ENCODE measurements at regions not wholly inside any gene's neighbourhood (a gene's known extent, or its start where the extent isn't known, plus 50 kb on each side); places are given as distances from the start of the nearest gene placed in this dataset.

- Histone ChIP-seq H3K9me3 (ENCODE audit: control insufficient read depth, insufficient read depth, low read length) (no peaks in the 10 kb centered on the region), H3K36me3 (ENCODE audit: control insufficient read depth, insufficient read depth, low read length) (no peaks in the 10 kb centered on the region), H3K4me3 (ENCODE audit: low read depth, low read length) (no peak overlapping the region), H3K27ac (ENCODE audit: low read depth, low read length) (no peak overlapping the region), H3K4me1 (ENCODE audit: control insufficient read depth, insufficient read depth, low read length) (no peaks in the 10 kb centered on the region), H3K27me3 (ENCODE audit: control insufficient read depth, insufficient read depth, low read length) (no peaks in the 10 kb centered on the region)
- no CpG with 5 or more reads among the region's 1 CpG for WGBS (ENCODE audit: insufficient coverage)
- no peak for DNase-seq (ENCODE audit: low read depth in 4 of 6, low spot score in 6 of 6)
Measured at GRCh38 chr11:128372977-128373376, 214.4 kb downstream of the ETS1 start.

GRCh38 chr11:128367573-128367972 lies 219.8 kb downstream of the ETS1 start:
- DNase-seq (ENCODE audit: low read depth in 4 of 6, low spot score in 6 of 6) = no peak
- WGBS (ENCODE audit: insufficient coverage) = 83% methylated on average over 7 of the region's 10 CpGs

GRCh38 chr11:128365044-128365443 lies 222.3 kb downstream of the ETS1 start:
- Histone ChIP-seq H3K27me3 (ENCODE audit: control insufficient read depth, insufficient read depth, low read length) (no peaks in the 10 kb centered on the region), H3K27ac (ENCODE audit: low read depth, low read length) (no peak overlapping the region), H3K4me3 (ENCODE audit: low read depth, low read length) (no peak overlapping the region), H3K9me3 (ENCODE audit: control insufficient read depth, insufficient read depth, low read length) (no peaks in the 10 kb centered on the region), H3K4me1 (ENCODE audit: control insufficient read depth, insufficient read depth, low read length) (peaks cover 3% of the 10 kb centered on the region), H3K36me3 (ENCODE audit: control insufficient read depth, insufficient read depth, low read length) (no peaks in the 10 kb centered on the region)
- DNase-seq (ENCODE audit: low read depth in 4 of 6, low spot score in 6 of 6) = peak in 1 of 6 donors; percentile 45
- no CpG with 5 or more reads among the region's 3 CpGs for WGBS (ENCODE audit: insufficient coverage)

More at GRCh38 chr11:128367573-128367972, 219.8 kb downstream of the ETS1 start:
- no peak overlapping the region for H3K27ac ChIP-seq (ENCODE audit: low read depth, low read length)
- no peaks in the 10 kb centered on the region for H3K27me3 ChIP-seq (ENCODE audit: control insufficient read depth, insufficient read depth, low read length)
- H3K9me3 ChIP-seq (ENCODE audit: control insufficient read depth, insufficient read depth, low read length) = no peaks in the 10 kb centered on the region
- no peak overlapping the region for H3K4me3 ChIP-seq (ENCODE audit: low read depth, low read length)
- no peaks in the 10 kb centered on the region for H3K4me1 ChIP-seq (ENCODE audit: control insufficient read depth, insufficient read depth, low read length)
- no peaks in the 10 kb centered on the region for H3K36me3 ChIP-seq (ENCODE audit: control insufficient read depth, insufficient read depth, low read length)

GRCh38 chr11:128361451-128362020 lies 225.8 kb downstream of the ETS1 start:
- WGBS (ENCODE audit: insufficient coverage) = 81% methylated on average over 7 of the region's 8 CpGs
- H3K27ac ChIP-seq (ENCODE audit: low read depth, low read length) = no peak overlapping the region
- H3K27me3 ChIP-seq (ENCODE audit: control insufficient read depth, insufficient read depth, low read length) = no peaks in the 10 kb centered on the region
- H3K4me1 ChIP-seq (ENCODE audit: control insufficient read depth, insufficient read depth, low read length) = peaks cover 3% of the 10 kb centered on the region
- no peaks in the 10 kb centered on the region for H3K36me3 ChIP-seq (ENCODE audit: control insufficient read depth, insufficient read depth, low read length)
- H3K4me3 ChIP-seq (ENCODE audit: low read depth, low read length) = no peak overlapping the region
- peak in 2 of 6 donors; percentile 34 to 59 for DNase-seq (ENCODE audit: low read depth in 4 of 6, low spot score in 6 of 6)
- no peaks in the 10 kb centered on the region for H3K9me3 ChIP-seq (ENCODE audit: control insufficient read depth, insufficient read depth, low read length)

- H3K27ac ChIP-seq (ENCODE audit: low read depth, low read length) = no peak overlapping the region
- no peak for DNase-seq (ENCODE audit: low read depth in 4 of 6, low spot score in 6 of 6)
- 100% methylated on average over 2 of the region's 3 CpGs for whole genome bisulfite sequencing (ENCODE audit: insufficient coverage)
Measured at GRCh38 chr11:128359515-128359914, 227.8 kb downstream of the ETS1 start.

GRCh38 chr11:128357073-128357472 lies 230.3 kb downstream of the ETS1 start:
- no peak overlapping the region for H3K4me3 ChIP-seq (ENCODE audit: low read depth, low read length)
- peak in 1 of 6 donors; percentile 43 for DNase-seq (ENCODE audit: low read depth in 4 of 6, low spot score in 6 of 6)

More at GRCh38 chr11:128359515-128359914, 227.8 kb downstream of the ETS1 start:
- Histone ChIP-seq H3K4me3 (ENCODE audit: low read depth, low read length) (no peak overlapping the region), H3K36me3 (ENCODE audit: control insufficient read depth, insufficient read depth, low read length) (no peaks in the 10 kb centered on the region), H3K27me3 (ENCODE audit: control insufficient read depth, insufficient read depth, low read length) (no peaks in the 10 kb centered on the region), H3K9me3 (ENCODE audit: control insufficient read depth, insufficient read depth, low read length) (no peaks in the 10 kb centered on the region), H3K4me1 (ENCODE audit: control insufficient read depth, insufficient read depth, low read length) (peaks cover 3% of the 10 kb centered on the region)

GRCh38 chr11:128355558-128355957 lies 231.8 kb downstream of the ETS1 start:
- Histone ChIP-seq H3K4me3 (ENCODE audit: low read depth, low read length) (no peak overlapping the region), H3K36me3 (ENCODE audit: control insufficient read depth, insufficient read depth, low read length) (no peaks in the 10 kb centered on the region), H3K9me3 (ENCODE audit: control insufficient read depth, insufficient read depth, low read length) (no peaks in the 10 kb centered on the region), H3K27ac (ENCODE audit: low read depth, low read length) (no peak overlapping the region), H3K27me3 (ENCODE audit: control insufficient read depth, insufficient read depth, low read length) (no peaks in the 10 kb centered on the region), H3K4me1 (ENCODE audit: control insufficient read depth, insufficient read depth, low read length) (no peaks in the 10 kb centered on the region)
- 100% methylated on average over 1 of the region's 2 CpGs for WGBS (ENCODE audit: insufficient coverage)
- no peak for DNase-seq (ENCODE audit: low read depth in 4 of 6, low spot score in 6 of 6)

More at GRCh38 chr11:128357073-128357472, 230.3 kb downstream of the ETS1 start:
- no peaks in the 10 kb centered on the region for H3K9me3 ChIP-seq (ENCODE audit: control insufficient read depth, insufficient read depth, low read length)
- H3K27ac ChIP-seq (ENCODE audit: low read depth, low read length) = no peak overlapping the region
- H3K4me1 ChIP-seq (ENCODE audit: control insufficient read depth, insufficient read depth, low read length) = peaks cover 3% of the 10 kb centered on the region
- WGBS (ENCODE audit: insufficient coverage) = 67% methylated on average over 4 of the region's 5 CpGs
- H3K36me3 ChIP-seq (ENCODE audit: control insufficient read depth, insufficient read depth, low read length) = no peaks in the 10 kb centered on the region
- no peaks in the 10 kb centered on the region for H3K27me3 ChIP-seq (ENCODE audit: control insufficient read depth, insufficient read depth, low read length)

- WGBS (ENCODE audit: insufficient coverage) = 95% methylated on average over 1 of the region's 2 CpGs
- no peak for DNase-seq (ENCODE audit: low read depth in 4 of 6, low spot score in 6 of 6)
Measured at GRCh38 chr11:128354476-128354875, 232.9 kb downstream of the ETS1 start.

GRCh38 chr11:128351168-128351567 lies 236.2 kb downstream of the ETS1 start:
- Histone ChIP-seq H3K4me1 (ENCODE audit: control insufficient read depth, insufficient read depth, low read length) (no peaks in the 10 kb centered on the region), H3K36me3 (ENCODE audit: control insufficient read depth, insufficient read depth, low read length) (no peaks in the 10 kb centered on the region), H3K9me3 (ENCODE audit: control insufficient read depth, insufficient read depth, low read length) (no peaks in the 10 kb centered on the region), H3K27ac (ENCODE audit: low read depth, low read length) (no peak overlapping the region), H3K27me3 (ENCODE audit: control insufficient read depth, insufficient read depth, low read length) (no peaks in the 10 kb centered on the region), H3K4me3 (ENCODE audit: low read depth, low read length) (no peak overlapping the region)
- 94% methylated on average over 5 of the region's 6 CpGs for WGBS (ENCODE audit: insufficient coverage)
- no peak for DNase-seq (ENCODE audit: low read depth in 4 of 6, low spot score in 6 of 6)

More at GRCh38 chr11:128354476-128354875, 232.9 kb downstream of the ETS1 start:
- no peaks in the 10 kb centered on the region for H3K36me3 ChIP-seq (ENCODE audit: control insufficient read depth, insufficient read depth, low read length)
- H3K27ac ChIP-seq (ENCODE audit: low read depth, low read length) = no peak overlapping the region
- H3K9me3 ChIP-seq (ENCODE audit: control insufficient read depth, insufficient read depth, low read length) = no peaks in the 10 kb centered on the region
- no peak overlapping the region for H3K4me3 ChIP-seq (ENCODE audit: low read depth, low read length)
- no peaks in the 10 kb centered on the region for H3K4me1 ChIP-seq (ENCODE audit: control insufficient read depth, insufficient read depth, low read length)
- no peaks in the 10 kb centered on the region for H3K27me3 ChIP-seq (ENCODE audit: control insufficient read depth, insufficient read depth, low read length)

- Histone ChIP-seq H3K27ac (ENCODE audit: low read depth, low read length) (no peak overlapping the region), H3K4me3 (ENCODE audit: low read depth, low read length) (no peak overlapping the region), H3K27me3 (ENCODE audit: control insufficient read depth, insufficient read depth, low read length) (no peaks in the 10 kb centered on the region), H3K4me1 (ENCODE audit: control insufficient read depth, insufficient read depth, low read length) (no peaks in the 10 kb centered on the region), H3K36me3 (ENCODE audit: control insufficient read depth, insufficient read depth, low read length) (no peaks in the 10 kb centered on the region), H3K9me3 (ENCODE audit: control insufficient read depth, insufficient read depth, low read length) (no peaks in the 10 kb centered on the region)
- no peak for DNase-seq (ENCODE audit: low read depth in 4 of 6, low spot score in 6 of 6)
- 100% methylated on average over 1 of the region's 6 CpGs for WGBS (ENCODE audit: insufficient coverage)
Measured at GRCh38 chr11:128349650-128350299, 237.6 kb downstream of the ETS1 start.
